ENCODE measurements at regions not wholly inside any gene's neighbourhood (a gene's known extent, or its start where the extent isn't known, plus 50 kb on each side); places are given as distances from the start of the nearest gene placed in this dataset.

- Histone ChIP-seq H3K36me3 (ENCODE audit: control insufficient read depth, insufficient read depth, low read length) (no peaks in the 10 kb centered on the region), H3K4me3 (replicated peaks; ENCODE audit: low read depth, low read length) (no peak overlapping the region), H3K27me3 (replicated peaks; ENCODE audit: control insufficient read depth, insufficient read depth, low read length) (no peaks in the 10 kb centered on the region; the same call in 1 of the 2 replicates)
- TF ChIP-seq, protein P1, sequence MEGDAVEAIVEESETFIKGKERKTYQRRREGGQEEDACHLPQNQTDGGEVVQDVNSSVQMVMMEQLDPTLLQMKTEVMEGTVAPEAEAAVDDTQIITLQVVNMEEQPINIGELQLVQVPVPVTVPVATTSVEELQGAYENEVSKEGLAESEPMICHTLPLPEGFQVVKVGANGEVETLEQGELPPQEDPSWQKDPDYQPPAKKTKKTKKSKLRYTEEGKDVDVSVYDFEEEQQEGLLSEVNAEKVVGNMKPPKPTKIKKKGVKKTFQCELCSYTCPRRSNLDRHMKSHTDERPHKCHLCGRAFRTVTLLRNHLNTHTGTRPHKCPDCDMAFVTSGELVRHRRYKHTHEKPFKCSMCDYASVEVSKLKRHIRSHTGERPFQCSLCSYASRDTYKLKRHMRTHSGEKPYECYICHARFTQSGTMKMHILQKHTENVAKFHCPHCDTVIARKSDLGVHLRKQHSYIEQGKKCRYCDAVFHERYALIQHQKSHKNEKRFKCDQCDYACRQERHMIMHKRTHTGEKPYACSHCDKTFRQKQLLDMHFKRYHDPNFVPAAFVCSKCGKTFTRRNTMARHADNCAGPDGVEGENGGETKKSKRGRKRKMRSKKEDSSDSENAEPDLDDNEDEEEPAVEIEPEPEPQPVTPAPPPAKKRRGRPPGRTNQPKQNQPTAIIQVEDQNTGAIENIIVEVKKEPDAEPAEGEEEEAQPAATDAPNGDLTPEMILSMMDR (IDR thresholded peaks at IDR 0.05; ENCODE audit: insufficient read depth, low read length, poor library complexity, severe bottlenecking): no peak
- DNase-seq (ENCODE audit: extremely low read depth, insufficient read length): no peak
Observed at GRCh38 chr9:18405240-18405639, 68.7 kb upstream of the ADAMTSL1 start.

DNA sequence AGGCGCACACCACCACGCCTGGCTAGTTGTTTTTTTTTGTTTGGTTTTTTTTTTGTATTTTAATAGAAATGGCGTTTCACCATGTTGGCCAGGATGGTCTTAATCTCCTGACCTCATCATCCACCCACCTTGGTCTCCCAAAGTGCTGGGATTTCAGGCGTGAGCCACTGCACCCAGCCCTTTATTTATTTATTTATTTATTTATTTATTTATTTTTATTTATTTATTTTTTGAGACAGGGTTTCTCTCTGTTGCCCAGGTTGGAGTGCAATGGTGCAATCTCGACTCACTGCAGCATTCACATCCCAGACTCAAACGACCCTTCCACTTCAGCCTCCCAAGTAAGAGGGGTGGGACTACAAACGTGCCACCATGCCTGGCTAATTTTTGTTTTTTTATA is 63.0 kb upstream of the ADAMTSL1 start:
- no peaks in the 10 kb centered on the region for H3K36me3 ChIP-seq (ENCODE audit: control insufficient read depth, insufficient read depth, low read length)
- DNase-seq (ENCODE audit: extremely low read depth, insufficient read length): no peak
- no peak overlapping the region for H3K4me3 ChIP-seq (replicated peaks; ENCODE audit: low read depth, low read length)
- TF ChIP-seq, protein P1 (IDR thresholded peaks at IDR 0.05; ENCODE audit: insufficient read depth, low read length, poor library complexity, severe bottlenecking): no peak
- no peaks in the 10 kb centered on the region for H3K27me3 ChIP-seq (replicated peaks; ENCODE audit: control insufficient read depth, insufficient read depth, low read length)

- Histone ChIP-seq H3K36me3 (ENCODE audit: control insufficient read depth, insufficient read depth, low read length) (no peaks in the 10 kb centered on the region), H3K4me3 (replicated peaks; ENCODE audit: low read depth, low read length) (no peak overlapping the region), H3K27me3 (replicated peaks; ENCODE audit: control insufficient read depth, insufficient read depth, low read length) (no peaks in the 10 kb centered on the region; the same call in 1 of the 2 replicates)
- TF ChIP-seq, protein P1 (IDR thresholded peaks at IDR 0.05; ENCODE audit: insufficient read depth, low read length, poor library complexity, severe bottlenecking): no peak
- no peak for DNase-seq (ENCODE audit: extremely low read depth, insufficient read length)
Observed at GRCh38 chr9:18421391-18421790, 52.6 kb upstream of the ADAMTSL1 start.

DNA sequence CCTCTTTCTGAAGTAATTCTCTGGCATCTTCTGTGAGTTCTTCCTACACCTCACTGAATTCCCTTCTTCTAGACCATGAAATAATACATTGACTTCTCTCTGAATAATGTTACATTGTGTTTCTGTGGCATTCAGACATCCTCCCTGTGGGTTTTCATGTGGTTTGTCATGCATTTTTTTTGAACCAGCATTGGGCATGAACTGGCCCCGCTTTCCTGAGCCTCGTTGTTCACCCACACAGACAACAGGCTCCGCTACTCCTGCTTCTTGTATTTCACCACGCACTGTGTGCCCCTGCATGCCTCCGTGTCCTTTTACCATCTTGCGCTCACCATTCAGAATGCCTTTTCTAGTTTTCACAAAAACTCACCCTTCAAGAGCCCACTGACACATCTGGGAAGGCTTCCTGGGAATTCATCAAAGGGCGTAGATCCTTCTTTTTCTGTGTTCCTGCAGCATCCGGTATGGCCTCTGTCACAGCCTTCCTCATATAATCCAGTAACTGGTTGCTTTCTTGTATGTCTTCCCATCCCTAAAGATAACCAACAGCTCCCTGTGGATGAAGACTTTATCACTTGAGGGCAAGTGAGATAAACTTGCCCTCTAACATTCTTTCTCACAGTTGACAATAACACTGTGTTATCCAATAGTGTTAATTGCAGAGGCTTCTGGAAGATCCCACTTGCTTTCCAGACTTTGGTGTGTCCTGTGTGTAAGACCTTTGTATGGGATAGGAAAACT is 51.5 kb upstream of the ADAMTSL1 start:
- DNase-seq (ENCODE audit: extremely low read depth, insufficient read length): no peak
- TF ChIP-seq, protein P1 (IDR thresholded peaks at IDR 0.05; ENCODE audit: insufficient read depth, low read length, poor library complexity, severe bottlenecking): no peak
- Histone ChIP-seq H3K27me3 (replicated peaks; ENCODE audit: control insufficient read depth, insufficient read depth, low read length) (no peaks in the 10 kb centered on the region; the same call in 1 of the 2 replicates), H3K4me3 (replicated peaks; ENCODE audit: low read depth, low read length) (no peak overlapping the region), H3K36me3 (ENCODE audit: control insufficient read depth, insufficient read depth, low read length) (no peaks in the 10 kb centered on the region)

GRCh38 chr9:18423791-18424531 is 50.0 kb upstream of the ADAMTSL1 start:
- TF ChIP-seq, protein P1 (IDR thresholded peaks at IDR 0.05; ENCODE audit: insufficient read depth, low read length, poor library complexity, severe bottlenecking): no peak
- Histone ChIP-seq H3K27me3 (replicated peaks; ENCODE audit: control insufficient read depth, insufficient read depth, low read length) (no peaks in the 10 kb centered on the region; the same call in 1 of the 2 replicates), H3K4me3 (replicated peaks; ENCODE audit: low read depth, low read length) (no peak overlapping the region), H3K36me3 (ENCODE audit: control insufficient read depth, insufficient read depth, low read length) (no peaks in the 10 kb centered on the region)
- no peak for DNase-seq (ENCODE audit: extremely low read depth, insufficient read length)

Measured in GM06990 (cell line).